AG10803 (cell line): ENCODE measurements at regions not wholly inside any gene's neighbourhood (a gene's known extent, or its start where the extent isn't known, plus 50 kb on each side); places are given as distances from the start of the nearest gene placed in this dataset.
"Not testable (repeated sequence)": the region's sequence is repeated elsewhere in the genome, so short reads cannot be mapped to it uniquely, and the experiment has no call there.

Experiments used
- DNase-seq: peaks from one replicate; pipeline ENCODE4 v3.0.0; 2010; ENCODE audit warnings: low read depth
- H3K4me3 ChIP-seq: 2 replicates; pipeline ENCODE4 v1.5.1; 2011; ENCODE audit warnings: mild to moderate bottlenecking, low read length, control low read depth
- TF ChIP-seq, protein P1 (sequence below): conservative IDR thresholded peaks from 2 replicates; pipeline ENCODE4 v1.5.1; 2011; ENCODE audit warnings: mild to moderate bottlenecking, low read length, control low read depth, inconsistent platforms

GRCh38 chr2:89153210-89153609 is 461.7 kb downstream of the RPIA start:
- not testable (repeated sequence) for DNase-seq, H3K4me3 ChIP-seq

- not testable (repeated sequence) for DNase-seq, H3K4me3 ChIP-seq
- TF ChIP-seq, protein P1, sequence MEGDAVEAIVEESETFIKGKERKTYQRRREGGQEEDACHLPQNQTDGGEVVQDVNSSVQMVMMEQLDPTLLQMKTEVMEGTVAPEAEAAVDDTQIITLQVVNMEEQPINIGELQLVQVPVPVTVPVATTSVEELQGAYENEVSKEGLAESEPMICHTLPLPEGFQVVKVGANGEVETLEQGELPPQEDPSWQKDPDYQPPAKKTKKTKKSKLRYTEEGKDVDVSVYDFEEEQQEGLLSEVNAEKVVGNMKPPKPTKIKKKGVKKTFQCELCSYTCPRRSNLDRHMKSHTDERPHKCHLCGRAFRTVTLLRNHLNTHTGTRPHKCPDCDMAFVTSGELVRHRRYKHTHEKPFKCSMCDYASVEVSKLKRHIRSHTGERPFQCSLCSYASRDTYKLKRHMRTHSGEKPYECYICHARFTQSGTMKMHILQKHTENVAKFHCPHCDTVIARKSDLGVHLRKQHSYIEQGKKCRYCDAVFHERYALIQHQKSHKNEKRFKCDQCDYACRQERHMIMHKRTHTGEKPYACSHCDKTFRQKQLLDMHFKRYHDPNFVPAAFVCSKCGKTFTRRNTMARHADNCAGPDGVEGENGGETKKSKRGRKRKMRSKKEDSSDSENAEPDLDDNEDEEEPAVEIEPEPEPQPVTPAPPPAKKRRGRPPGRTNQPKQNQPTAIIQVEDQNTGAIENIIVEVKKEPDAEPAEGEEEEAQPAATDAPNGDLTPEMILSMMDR: peak; percentile 22
Measured at GRCh38 chr2:89154247-89154682, 462.8 kb downstream of the RPIA start.

GRCh38 chr2:89160306-89160705 is 468.8 kb downstream of the RPIA start:
- H3K4me3 ChIP-seq, DNase-seq: not testable (repeated sequence)

DNA sequence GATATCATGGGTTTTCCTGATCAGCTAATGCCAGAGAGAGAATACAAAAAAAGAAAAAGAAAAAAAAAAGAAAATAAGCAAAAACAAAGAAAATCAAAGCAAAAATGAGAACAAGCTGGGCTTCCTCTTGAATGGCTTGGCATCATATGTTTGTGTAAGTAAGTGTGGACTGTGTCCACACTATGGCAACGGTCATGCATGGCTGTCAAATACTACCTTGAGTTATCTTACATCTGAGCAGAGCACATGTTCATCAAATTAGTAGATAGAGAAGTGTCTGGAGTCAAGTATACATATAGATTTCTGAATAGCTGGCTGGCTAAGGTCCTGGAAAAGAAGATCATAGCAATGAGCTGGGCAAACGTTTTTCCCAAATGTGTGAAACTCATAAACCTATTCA is 470.2 kb downstream of the RPIA start:
- H3K4me3 ChIP-seq, DNase-seq: not testable (repeated sequence)

DNA sequence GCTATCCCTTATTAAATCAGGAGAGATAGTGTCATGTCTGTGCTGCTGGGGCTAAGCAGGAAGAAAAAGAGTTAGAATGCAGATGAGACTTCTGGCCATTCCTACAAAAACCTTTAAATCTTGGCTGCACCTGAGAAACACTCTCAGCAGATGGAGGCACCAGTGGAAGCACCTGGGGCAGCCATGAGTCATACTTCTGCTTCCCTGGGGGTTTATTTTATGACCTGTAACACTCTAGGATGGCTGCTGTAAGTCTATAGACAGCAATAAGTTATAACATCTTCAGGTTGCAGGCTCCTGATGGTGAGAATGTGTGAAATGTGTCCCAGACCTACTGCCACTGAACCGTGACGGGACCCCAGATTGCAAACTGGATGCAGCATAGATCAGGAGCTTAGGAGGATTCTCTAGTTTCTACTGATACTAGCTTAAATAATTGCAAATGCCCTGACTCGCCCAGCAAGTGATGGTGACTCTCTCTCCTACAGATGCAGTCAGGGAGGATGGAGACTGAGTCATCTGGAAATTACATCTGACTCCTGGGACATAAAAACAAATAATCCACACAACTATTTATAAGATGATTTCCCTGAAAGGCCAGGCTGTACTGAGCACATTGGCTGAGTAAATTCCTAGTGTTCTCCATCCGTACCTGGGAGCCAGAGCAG is 479.2 kb downstream of the RPIA start:
- H3K4me3 ChIP-seq, DNase-seq: not testable (repeated sequence)

- H3K4me3 ChIP-seq, DNase-seq: not testable (repeated sequence)
Measured at GRCh38 chr2:89171174-89171519, 479.7 kb downstream of the RPIA start.

GRCh38 chr2:89177004-89177403 is 485.5 kb downstream of the RPIA start:
- not testable (repeated sequence) for H3K4me3 ChIP-seq, DNase-seq

DNA sequence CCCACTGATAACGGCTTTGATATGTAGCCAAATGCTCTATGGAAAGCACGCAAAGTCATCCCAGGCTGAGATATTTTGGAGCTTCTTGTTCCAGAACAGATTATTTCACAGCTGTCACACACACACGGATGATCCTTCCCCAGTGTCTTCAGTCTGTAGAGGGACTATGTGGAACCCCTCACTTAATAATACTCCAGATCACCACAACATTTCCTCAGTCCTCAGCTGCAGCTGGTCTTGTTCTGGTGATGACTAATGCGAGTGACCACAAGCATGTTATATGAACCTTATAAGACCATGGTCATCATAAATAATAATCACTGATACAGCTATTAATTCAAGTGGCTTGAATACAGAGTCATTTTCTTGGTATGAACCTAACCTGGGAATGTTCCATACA is 490.7 kb downstream of the RPIA start:
- not testable (repeated sequence) for DNase-seq, H3K4me3 ChIP-seq

GRCh38 chr2:89184746-89185145 is 493.3 kb downstream of the RPIA start:
- H3K4me3 ChIP-seq, DNase-seq: not testable (repeated sequence)

GRCh38 chr2:89195636-89196251 is 504.3 kb downstream of the RPIA start:
- H3K4me3 ChIP-seq, DNase-seq: not testable (repeated sequence)

DNA sequence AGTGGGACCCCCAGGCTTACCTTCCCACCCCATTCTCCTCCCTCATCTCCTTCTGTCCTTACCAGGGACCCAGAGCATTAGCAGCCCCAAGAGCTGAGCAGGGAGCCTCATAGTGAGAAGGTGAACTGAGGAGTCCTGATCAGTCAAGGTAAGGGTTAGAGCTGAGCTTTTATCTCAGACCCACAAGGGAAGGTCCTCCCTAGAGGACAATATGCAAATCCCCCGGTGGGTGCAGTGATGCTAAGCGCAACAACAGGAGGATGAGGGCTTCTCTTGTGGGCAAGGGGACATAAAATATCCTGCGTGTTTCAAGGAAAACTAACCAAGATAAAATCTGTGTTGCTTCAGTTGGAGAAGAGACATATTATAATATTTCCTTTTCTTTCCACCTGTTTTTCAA is 505.2 kb downstream of the RPIA start:
- not testable (repeated sequence) for H3K4me3 ChIP-seq, DNase-seq

DNA sequence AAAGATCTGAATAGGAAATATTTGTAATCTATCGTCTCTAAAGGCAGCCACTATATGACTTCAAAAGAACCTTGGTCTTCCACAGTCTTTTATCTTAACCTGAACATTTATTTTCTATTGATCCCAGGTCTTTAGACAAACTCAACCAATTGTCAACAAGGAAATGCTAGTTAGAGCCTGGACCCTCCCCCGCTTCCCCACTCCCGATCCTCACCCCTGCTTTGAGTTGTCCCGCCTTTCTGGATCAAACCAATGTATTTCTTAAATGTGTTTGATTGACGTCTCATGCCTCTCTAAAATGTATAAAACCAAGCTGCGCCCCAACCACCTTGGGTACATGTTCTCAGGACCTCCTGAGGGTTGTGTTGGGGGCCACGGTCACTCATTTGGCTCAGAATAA is 506.6 kb downstream of the RPIA start:
- not testable (repeated sequence) for DNase-seq, H3K4me3 ChIP-seq

GRCh38 chr2:89199453-89200246 is 508.2 kb downstream of the RPIA start:
- not testable (repeated sequence) for DNase-seq

DNA sequence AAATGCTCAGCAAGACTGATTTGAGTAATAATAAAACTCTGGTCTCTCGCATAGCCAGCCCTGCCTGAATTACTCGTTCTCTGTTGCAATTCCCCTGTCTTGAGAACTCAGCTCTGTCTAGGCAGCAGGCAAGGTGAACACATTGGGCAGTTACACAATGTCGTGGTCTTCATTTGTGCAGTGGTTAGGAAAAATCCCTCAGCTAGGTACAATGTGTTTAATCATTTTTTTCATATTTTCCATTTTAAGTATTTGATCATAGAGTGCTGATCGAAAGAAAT is 508.7 kb downstream of the RPIA start:
- H3K4me3 ChIP-seq, DNase-seq: not testable (repeated sequence)

More at GRCh38 chr2:89199453-89200246, 508.2 kb downstream of the RPIA start:
- not testable (repeated sequence) for H3K4me3 ChIP-seq

GRCh38 chr2:89202518-89202917 is 511.0 kb downstream of the RPIA start:
- DNase-seq, H3K4me3 ChIP-seq: not testable (repeated sequence)
